CD14-positive monocyte (primary cell): ENCODE measurements at regions not wholly inside any gene's neighbourhood (a gene's known extent, or its start where the extent isn't known, plus 50 kb on each side); places are given as distances from the start of the nearest gene placed in this dataset.

Experiments used
- DNase-seq, 3 donors: peaks; one replicate each; pipeline ENCODE4 v3.0.0-alpha.2; 2011 to 2022
- H2AFZ ChIP-seq: 2 replicates; pipeline ENCODE4 v1.6.0; 2012; ENCODE audit warnings: mild to moderate bottlenecking, low read depth, low read length, inconsistent platforms; ENCODE audit not compliant: insufficient read depth, poor library complexity, severe bottlenecking
- H3K27ac ChIP-seq, 2 donors: 1 replicate in 1 of 2; 2 replicates in 1 of 2; pipeline ENCODE4 v1.5.1; 2012 to 2013; ENCODE audit warnings: low read length in 2 of 2, control low read depth in 1 of 2, inconsistent platforms in 1 of 2, low read depth in 1 of 2, mild to moderate bottlenecking in 1 of 2
- H3K27me3 ChIP-seq, 2 donors: one replicate each; pipeline versions ENCODE4 v1.6.0 to v1.6.1; 2011 to 2013; ENCODE audit warnings: low read length in 2 of 2; ENCODE audit not compliant: control insufficient read depth in 2 of 2, insufficient read depth in 2 of 2
- H3K36me3 ChIP-seq, 2 donors: replicated peaks in 1 of 2; 1 replicate in 1 of 2; 2 replicates in 1 of 2; pipeline versions ENCODE4 v1.5.1 to v1.6.1; 2012 to 2013; ENCODE audit warnings: low read length in 2 of 2, control low read depth in 1 of 2, inconsistent platforms in 1 of 2, mild to moderate bottlenecking in 1 of 2; ENCODE audit not compliant: insufficient read depth in 2 of 2, control insufficient read depth in 1 of 2
- H3K4me1 ChIP-seq, 2 donors: 1 replicate in 1 of 2; 2 replicates in 1 of 2; pipeline versions ENCODE4 v1.5.1 to v1.6.1; 2012 to 2013; ENCODE audit warnings: low read length in 2 of 2, control low read depth in 1 of 2, inconsistent platforms in 1 of 2, mild to moderate bottlenecking in 1 of 2, moderate library complexity in 1 of 2; ENCODE audit not compliant: insufficient read depth in 2 of 2, control insufficient read depth in 1 of 2
- H3K4me2 ChIP-seq: replicated peaks from 2 replicates; pipeline ENCODE3; 2012; ENCODE audit warnings: low read length, moderate library complexity, mild to moderate bottlenecking; ENCODE audit not compliant: poor library complexity, severe bottlenecking; ENCODE audit errors: extremely low read depth
- H3K4me3 ChIP-seq, 3 experiments: fragments of 200-600 bp in 1 of 3; sonication (generic) in 1 of 3; replicated peaks in 1 of 3; 1 replicate in 2 of 3; 2 replicates in 1 of 3; pipeline ENCODE4 v1.5.1; 2011 to 2013; ENCODE audit warnings: low read length in 3 of 3, mild to moderate bottlenecking in 3 of 3, control low read depth in 2 of 3, low read depth in 2 of 3, inconsistent platforms in 1 of 3, moderate library complexity in 1 of 3
- H3K79me2 ChIP-seq: 2 replicates; pipeline ENCODE4 v1.6.0; 2012; ENCODE audit warnings: mild to moderate bottlenecking, control low read depth, inconsistent platforms, low read length, moderate library complexity; ENCODE audit not compliant: insufficient read depth
- H3K9ac ChIP-seq: 2 replicates; pipeline ENCODE4 v1.6.0; 2017; ENCODE audit warnings: low read length, mild to moderate bottlenecking; ENCODE audit not compliant: insufficient read depth, poor library complexity, severe bottlenecking
- H3K9me3 ChIP-seq, 2 donors: replicated peaks in 1 of 2; 1 replicate in 1 of 2; 2 replicates in 1 of 2; pipeline versions ENCODE4 v1.5.1 to v1.6.1; 2012 to 2013; ENCODE audit warnings: low read length in 2 of 2, control low read depth in 1 of 2; ENCODE audit not compliant: control insufficient read depth in 1 of 2, insufficient read depth in 1 of 2
- H4K20me1 ChIP-seq: 2 replicates; pipeline ENCODE4 v1.6.0; 2012; ENCODE audit warnings: mild to moderate bottlenecking, low read length, control low read depth, moderate library complexity; ENCODE audit not compliant: insufficient read depth
- H3K27ac Mint-ChIP-seq, 7 donors: one replicate each; pipeline ENCODE4 v1.8.0; 2020; ENCODE audit warnings: mild to moderate bottlenecking in 7 of 7, mixed read lengths in 7 of 7, moderate library complexity in 6 of 7, inconsistent platforms in 2 of 7
- H3K27me3 Mint-ChIP-seq, 3 donors: one replicate each; pipeline ENCODE4 v1.8.0; 2021 to 2022; ENCODE audit warnings: low read depth in 3 of 3, mild to moderate bottlenecking in 3 of 3, mixed read lengths in 3 of 3, moderate library complexity in 3 of 3, inconsistent platforms in 1 of 3
- H3K36me3 Mint-ChIP-seq, 2 donors: one replicate each; pipeline ENCODE4 v1.8.0; 2020; ENCODE audit warnings: mixed read lengths in 2 of 2, inconsistent platforms in 1 of 2, mild to moderate bottlenecking in 1 of 2
- H3K4me1 Mint-ChIP-seq: one replicate; pipeline ENCODE4 v1.8.0; 2020; ENCODE audit warnings: mild to moderate bottlenecking, mixed read lengths
- H3K4me3 Mint-ChIP-seq, 2 donors: one replicate each; pipeline ENCODE4 v1.8.0; 2020; ENCODE audit warnings: mild to moderate bottlenecking in 2 of 2, mixed read lengths in 2 of 2, moderate library complexity in 1 of 2
- H3K9me3 Mint-ChIP-seq, 7 donors: one replicate each; pipeline ENCODE4 v1.8.0; 2020 to 2022; ENCODE audit warnings: mixed read lengths in 7 of 7, mild to moderate bottlenecking in 6 of 7, moderate library complexity in 6 of 7, inconsistent platforms in 2 of 7
- WGBS: methylation state at CpG from one replicate; pipeline ENCODE4 v1.1.5; 2013; ENCODE audit warnings: missing lambda C conversion rate; ENCODE audit not compliant: insufficient coverage; 5-methylcytosine and 5-hydroxymethylcytosine counted together
- intact Hi-C, 2 donors: fragments of 100-400 bp; cut with micrococcal nuclease; formaldehyde crosslinking; loops; one replicate each; pipeline versions ENCODE4 v1.15.0 to v1.15.1; 2023
- TF ChIP-seq, protein P1 (sequence below): fragments of 200-600 bp; IDR thresholded peaks from one replicate; pipeline ENCODE4 v1.8.0; 2022; ENCODE audit warnings: antibody characterized with exemption, mild to moderate bottlenecking

GRCh38 chr17:79530361-79531105, 80.3 kb downstream of the RBFOX3 start:
- no peak overlapping the region for H3K4me3 ChIP-seq
- no peak for DNase-seq
- Mint-ChIP-seq H3K4me1 (no peaks in the 10 kb centered on the region), H3K27ac (no peak overlapping the region), H3K27me3 (peaks cover 4 to 18% (median 16%) of the 10 kb centered on the region in 3 donors), H3K9me3 (no peaks in the 10 kb centered on the region), H3K36me3 (no peaks in the 10 kb centered on the region), H3K4me3 (no peak overlapping the region)
- H4K20me1 ChIP-seq, result no peaks in the 10 kb centered on the region
- H3K4me1 ChIP-seq, result no peaks in the 10 kb centered on the region
- H3K27ac ChIP-seq, result no peak overlapping the region
- H3K9me3 ChIP-seq, result no peaks in the 10 kb centered on the region
- peaks cover 0 to 3% of the 10 kb centered on the region in 2 donors for H3K27me3 ChIP-seq
- TF ChIP-seq, protein P1, sequence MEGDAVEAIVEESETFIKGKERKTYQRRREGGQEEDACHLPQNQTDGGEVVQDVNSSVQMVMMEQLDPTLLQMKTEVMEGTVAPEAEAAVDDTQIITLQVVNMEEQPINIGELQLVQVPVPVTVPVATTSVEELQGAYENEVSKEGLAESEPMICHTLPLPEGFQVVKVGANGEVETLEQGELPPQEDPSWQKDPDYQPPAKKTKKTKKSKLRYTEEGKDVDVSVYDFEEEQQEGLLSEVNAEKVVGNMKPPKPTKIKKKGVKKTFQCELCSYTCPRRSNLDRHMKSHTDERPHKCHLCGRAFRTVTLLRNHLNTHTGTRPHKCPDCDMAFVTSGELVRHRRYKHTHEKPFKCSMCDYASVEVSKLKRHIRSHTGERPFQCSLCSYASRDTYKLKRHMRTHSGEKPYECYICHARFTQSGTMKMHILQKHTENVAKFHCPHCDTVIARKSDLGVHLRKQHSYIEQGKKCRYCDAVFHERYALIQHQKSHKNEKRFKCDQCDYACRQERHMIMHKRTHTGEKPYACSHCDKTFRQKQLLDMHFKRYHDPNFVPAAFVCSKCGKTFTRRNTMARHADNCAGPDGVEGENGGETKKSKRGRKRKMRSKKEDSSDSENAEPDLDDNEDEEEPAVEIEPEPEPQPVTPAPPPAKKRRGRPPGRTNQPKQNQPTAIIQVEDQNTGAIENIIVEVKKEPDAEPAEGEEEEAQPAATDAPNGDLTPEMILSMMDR, result no peak
- no peaks in the 10 kb centered on the region for H3K36me3 ChIP-seq
- H3K4me2 ChIP-seq, result no peak overlapping the region
- 93% methylated on average over 31 of the region's 32 CpGs for WGBS
- no peak overlapping the region for H2AFZ ChIP-seq
- no peak overlapping the region for H3K9ac ChIP-seq
- H3K79me2 ChIP-seq, result no peaks in the 10 kb centered on the region
- intact Hi-C loops, result no loop called here

- intact Hi-C loops, result no loop called here
- Histone ChIP-seq H3K36me3 (no peaks in the 10 kb centered on the region), H3K4me3 (no peak overlapping the region), H4K20me1 (no peaks in the 10 kb centered on the region), H3K9me3 (no peaks in the 10 kb centered on the region), H3K4me1 (no peaks in the 10 kb centered on the region), H3K79me2 (no peaks in the 10 kb centered on the region), H3K27ac (no peak overlapping the region), H3K27me3 (peaks cover 0 to 3% of the 10 kb centered on the region in 2 donors), H2AFZ (no peak overlapping the region), H3K9ac (no peak overlapping the region), H3K4me2 (no peak overlapping the region)
- Mint-ChIP-seq H3K36me3 (no peaks in the 10 kb centered on the region), H3K9me3 (no peaks in the 10 kb centered on the region), H3K4me3 (no peak overlapping the region), H3K4me1 (no peaks in the 10 kb centered on the region), H3K27ac (no peak overlapping the region), H3K27me3 (peaks cover 4 to 18% (median 15%) of the 10 kb centered on the region in 3 donors)
- DNase-seq, result no peak
- 52% methylated on average over 9 of the region's 11 CpGs for WGBS
- TF ChIP-seq, protein P1, result no peak
These were observed 81.2 kb downstream of the RBFOX3 start for GRCh38 chr17:79529661-79530081.
